ENCODE measurements at regions not wholly inside any gene's neighbourhood (a gene's known extent, or its start where the extent isn't known, plus 50 kb on each side); places are given as distances from the start of the nearest gene placed in this dataset.

DNA sequence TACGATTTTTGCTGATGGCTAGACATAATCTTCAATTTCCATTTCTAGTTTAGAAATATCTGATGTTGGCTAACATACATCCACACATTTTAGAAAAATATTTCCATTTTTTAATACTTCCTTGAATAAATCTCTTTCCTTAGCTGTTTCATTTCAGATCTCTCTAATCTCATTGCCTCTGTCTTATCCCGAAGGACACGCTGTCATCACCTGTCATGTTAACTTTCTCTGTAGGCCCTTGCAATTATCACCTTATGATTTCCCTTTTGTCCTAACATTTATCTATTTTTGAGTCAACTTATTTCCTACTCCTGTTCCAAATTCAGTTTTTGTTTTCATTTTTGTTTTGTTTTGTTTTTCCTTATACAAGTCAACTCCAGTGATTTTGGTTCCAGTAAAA, 173.1 kb upstream of the POM121L12 start:
- TF ChIP-seq CEBPB (IDR thresholded peaks at IDR 0.05) (no peak), NFIC (IDR thresholded peaks at IDR 0.05) (no peak), TAF1 (IDR thresholded peaks at IDR 0.05; ENCODE audit: low read depth) (no peak), CREB1 (IDR thresholded peaks at IDR 0.05; ENCODE audit: low read depth) (no peak), TCF12 (IDR thresholded peaks at IDR 0.05; ENCODE audit: low read depth) (no peak)

DNA sequence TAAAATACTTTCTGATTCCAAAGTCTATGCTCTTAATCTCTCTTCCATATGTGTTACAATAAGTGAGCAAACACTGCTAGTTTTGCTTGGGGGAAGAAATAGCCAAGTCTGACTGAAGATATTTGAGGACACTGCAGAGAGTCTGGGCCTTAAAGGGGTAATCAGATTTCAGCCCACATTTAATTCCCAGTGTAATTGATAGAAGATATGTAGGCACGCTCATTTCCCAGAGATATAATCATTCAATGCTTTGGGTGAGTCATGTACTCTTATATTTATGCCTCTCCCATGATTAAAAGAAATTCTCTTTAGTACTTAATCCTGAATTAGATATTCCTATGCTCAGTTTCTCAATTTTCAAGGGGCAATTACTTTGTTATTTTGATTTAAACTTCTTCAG, 178.1 kb upstream of the POM121L12 start:
- TF ChIP-seq, protein P1, sequence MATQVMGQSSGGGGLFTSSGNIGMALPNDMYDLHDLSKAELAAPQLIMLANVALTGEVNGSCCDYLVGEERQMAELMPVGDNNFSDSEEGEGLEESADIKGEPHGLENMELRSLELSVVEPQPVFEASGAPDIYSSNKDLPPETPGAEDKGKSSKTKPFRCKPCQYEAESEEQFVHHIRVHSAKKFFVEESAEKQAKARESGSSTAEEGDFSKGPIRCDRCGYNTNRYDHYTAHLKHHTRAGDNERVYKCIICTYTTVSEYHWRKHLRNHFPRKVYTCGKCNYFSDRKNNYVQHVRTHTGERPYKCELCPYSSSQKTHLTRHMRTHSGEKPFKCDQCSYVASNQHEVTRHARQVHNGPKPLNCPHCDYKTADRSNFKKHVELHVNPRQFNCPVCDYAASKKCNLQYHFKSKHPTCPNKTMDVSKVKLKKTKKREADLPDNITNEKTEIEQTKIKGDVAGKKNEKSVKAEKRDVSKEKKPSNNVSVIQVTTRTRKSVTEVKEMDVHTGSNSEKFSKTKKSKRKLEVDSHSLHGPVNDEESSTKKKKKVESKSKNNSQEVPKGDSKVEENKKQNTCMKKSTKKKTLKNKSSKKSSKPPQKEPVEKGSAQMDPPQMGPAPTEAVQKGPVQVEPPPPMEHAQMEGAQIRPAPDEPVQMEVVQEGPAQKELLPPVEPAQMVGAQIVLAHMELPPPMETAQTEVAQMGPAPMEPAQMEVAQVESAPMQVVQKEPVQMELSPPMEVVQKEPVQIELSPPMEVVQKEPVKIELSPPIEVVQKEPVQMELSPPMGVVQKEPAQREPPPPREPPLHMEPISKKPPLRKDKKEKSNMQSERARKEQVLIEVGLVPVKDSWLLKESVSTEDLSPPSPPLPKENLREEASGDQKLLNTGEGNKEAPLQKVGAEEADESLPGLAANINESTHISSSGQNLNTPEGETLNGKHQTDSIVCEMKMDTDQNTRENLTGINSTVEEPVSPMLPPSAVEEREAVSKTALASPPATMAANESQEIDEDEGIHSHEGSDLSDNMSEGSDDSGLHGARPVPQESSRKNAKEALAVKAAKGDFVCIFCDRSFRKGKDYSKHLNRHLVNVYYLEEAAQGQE (IDR thresholded peaks at IDR 0.05; ENCODE audit: low read depth), result no peak
- TF ChIP-seq, protein P2, sequence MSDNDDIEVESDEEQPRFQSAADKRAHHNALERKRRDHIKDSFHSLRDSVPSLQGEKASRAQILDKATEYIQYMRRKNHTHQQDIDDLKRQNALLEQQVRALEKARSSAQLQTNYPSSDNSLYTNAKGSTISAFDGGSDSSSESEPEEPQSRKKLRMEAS (IDR thresholded peaks at IDR 0.05), result no peak
- no peak for TF ChIP-seq TCF12 (IDR thresholded peaks at IDR 0.05; ENCODE audit: low read depth)

DNA sequence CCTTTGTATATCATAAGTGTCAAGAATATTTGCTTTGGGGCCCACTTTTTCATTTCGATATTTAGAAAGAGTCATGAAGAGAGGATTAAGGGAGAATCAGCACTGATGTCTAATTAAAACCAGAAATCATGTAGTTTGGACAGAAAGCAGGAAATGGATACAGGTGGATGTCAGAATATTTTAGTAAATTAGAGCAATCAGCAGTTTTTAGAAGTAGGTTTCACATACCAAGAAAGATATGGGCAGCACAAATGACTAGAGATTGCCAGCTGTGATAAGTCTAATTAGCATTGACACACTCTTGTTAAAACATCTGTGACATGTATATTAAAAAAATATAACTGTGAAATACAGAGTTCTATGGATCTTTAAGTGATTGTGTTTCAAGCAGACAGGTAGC, 180.8 kb upstream of the POM121L12 start:
- TF ChIP-seq, protein P2 (IDR thresholded peaks at IDR 0.05), result no peak
- TF ChIP-seq TAF1 (IDR thresholded peaks at IDR 0.05; ENCODE audit: low read depth), result no peak
- TF ChIP-seq TEAD4 (IDR thresholded peaks at IDR 0.05), result no peak
- TF ChIP-seq RAD21 (IDR thresholded peaks at IDR 0.05; ENCODE audit: low read depth), result no peak
- no peak for TF ChIP-seq FOXM1 (IDR thresholded peaks at IDR 0.05; ENCODE audit: borderline replicate concordance, low read depth)
- no peak for TF ChIP-seq CREB1 (IDR thresholded peaks at IDR 0.05; ENCODE audit: low read depth)
- TF ChIP-seq NFIC (IDR thresholded peaks at IDR 0.05), result no peak
- TF ChIP-seq, protein P3, sequence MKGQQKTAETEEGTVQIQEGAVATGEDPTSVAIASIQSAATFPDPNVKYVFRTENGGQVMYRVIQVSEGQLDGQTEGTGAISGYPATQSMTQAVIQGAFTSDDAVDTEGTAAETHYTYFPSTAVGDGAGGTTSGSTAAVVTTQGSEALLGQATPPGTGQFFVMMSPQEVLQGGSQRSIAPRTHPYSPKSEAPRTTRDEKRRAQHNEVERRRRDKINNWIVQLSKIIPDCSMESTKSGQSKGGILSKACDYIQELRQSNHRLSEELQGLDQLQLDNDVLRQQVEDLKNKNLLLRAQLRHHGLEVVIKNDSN (IDR thresholded peaks at IDR 0.05), result no peak
- TF ChIP-seq, protein P1 (IDR thresholded peaks at IDR 0.05; ENCODE audit: low read depth), result no peak
- TF ChIP-seq EP300 (IDR thresholded peaks at IDR 0.05; ENCODE audit: borderline replicate concordance), result no peak
- no peak for TF ChIP-seq EGR1 (IDR thresholded peaks at IDR 0.05)
- no peak for TF ChIP-seq ZBTB7A (IDR thresholded peaks at IDR 0.05; ENCODE audit: low read depth)
- no peak for TF ChIP-seq TCF12 (IDR thresholded peaks at IDR 0.05; ENCODE audit: low read depth)
- TF ChIP-seq YY1 (IDR thresholded peaks at IDR 0.05; ENCODE audit: low read depth), result no peak
- no peak for TF ChIP-seq CEBPB (IDR thresholded peaks at IDR 0.05)

DNA sequence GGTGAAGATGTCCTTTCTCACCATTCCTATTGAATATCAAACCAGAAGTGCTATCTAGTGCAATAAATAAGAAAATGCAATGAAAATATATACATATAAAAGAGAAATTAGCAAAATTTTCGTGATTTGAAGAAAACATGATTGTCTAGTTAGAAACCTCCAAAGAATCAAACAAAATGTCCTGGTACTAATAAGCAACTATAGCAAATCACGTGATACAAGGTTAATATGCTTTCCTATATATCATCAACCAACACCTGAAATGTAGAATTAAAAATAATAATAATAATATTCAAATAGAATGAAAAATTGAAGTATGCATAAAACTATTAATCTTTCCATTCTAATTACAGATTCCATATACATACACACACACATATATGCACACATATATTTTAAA, 183.9 kb upstream of the POM121L12 start:
- TF ChIP-seq, protein P2 (IDR thresholded peaks at IDR 0.05), result no peak
- TF ChIP-seq, protein P3 (IDR thresholded peaks at IDR 0.05), result no peak
- TF ChIP-seq, protein P1 (IDR thresholded peaks at IDR 0.05; ENCODE audit: low read depth), result no peak
- TF ChIP-seq EGR1 (IDR thresholded peaks at IDR 0.05) (no peak), EP300 (IDR thresholded peaks at IDR 0.05; ENCODE audit: borderline replicate concordance) (no peak), RAD21 (IDR thresholded peaks at IDR 0.05; ENCODE audit: low read depth) (no peak), TCF12 (IDR thresholded peaks at IDR 0.05; ENCODE audit: low read depth) (no peak), CEBPB (IDR thresholded peaks at IDR 0.05) (no peak), YY1 (IDR thresholded peaks at IDR 0.05; ENCODE audit: low read depth) (no peak), NFIC (IDR thresholded peaks at IDR 0.05) (no peak)

DNA sequence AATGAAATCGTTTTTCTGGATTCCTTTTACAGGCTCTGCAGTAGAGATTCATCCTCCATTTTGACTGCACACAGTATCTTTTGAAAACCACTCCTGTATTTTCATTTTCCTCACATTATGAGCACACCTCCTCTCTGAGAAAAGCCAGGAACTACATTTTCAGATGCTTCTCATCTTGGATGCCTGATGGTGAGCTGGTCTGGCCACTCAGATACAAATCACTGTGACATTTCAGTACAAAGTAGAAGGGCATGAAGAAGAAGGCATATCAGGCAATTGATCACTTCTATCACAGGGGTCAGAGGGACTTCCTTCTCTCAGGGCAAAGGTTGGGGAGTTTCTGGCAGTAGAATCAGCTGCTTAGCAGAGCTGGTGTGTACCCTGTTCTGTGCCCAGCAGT, 192.0 kb upstream of the POM121L12 start:
- no peak for TF ChIP-seq CREB1 (IDR thresholded peaks at IDR 0.05; ENCODE audit: low read depth)
- TF ChIP-seq NFIC (IDR thresholded peaks at IDR 0.05), result no peak
- TF ChIP-seq TCF12 (IDR thresholded peaks at IDR 0.05; ENCODE audit: low read depth), result no peak
- TF ChIP-seq, protein P2 (IDR thresholded peaks at IDR 0.05), result no peak
- no peak for TF ChIP-seq TAF1 (IDR thresholded peaks at IDR 0.05; ENCODE audit: low read depth)
- no peak for TF ChIP-seq CEBPB (IDR thresholded peaks at IDR 0.05)
- TF ChIP-seq EP300 (IDR thresholded peaks at IDR 0.05; ENCODE audit: borderline replicate concordance), result no peak
- TF ChIP-seq, protein P1 (IDR thresholded peaks at IDR 0.05; ENCODE audit: low read depth), result no peak
- no peak for TF ChIP-seq EGR1 (IDR thresholded peaks at IDR 0.05)
- TF ChIP-seq TEAD4 (IDR thresholded peaks at IDR 0.05), result no peak
- no peak for TF ChIP-seq ZBTB7A (IDR thresholded peaks at IDR 0.05; ENCODE audit: low read depth)
- TF ChIP-seq FOXM1 (IDR thresholded peaks at IDR 0.05; ENCODE audit: borderline replicate concordance, low read depth), result no peak
- TF ChIP-seq YY1 (IDR thresholded peaks at IDR 0.05; ENCODE audit: low read depth), result no peak
- TF ChIP-seq RAD21 (IDR thresholded peaks at IDR 0.05; ENCODE audit: low read depth), result no peak
- TF ChIP-seq, protein P3 (IDR thresholded peaks at IDR 0.05), result no peak

All from Ishikawa (cell line).